ENCODE measurements at regions not wholly inside any gene's neighbourhood (a gene's known extent, or its start where the extent isn't known, plus 50 kb on each side); places are given as distances from the start of the nearest gene placed in this dataset.

- no peak for TF ChIP-seq CTCF (IDR thresholded peaks at IDR 0.05; ENCODE audit: borderline replicate concordance, control extremely low read depth, extremely low read depth, insufficient read depth, missing control alignments)
- in situ Hi-C loops (cut with MboI; ENCODE audit: low sequenced_read_pairs, unreplicated experiment) = no loop called here
- DNase-seq (ENCODE audit: low spot score) = no peak
Measured at GRCh38 chr11:28632338-28632737, 524.1 kb downstream of the METTL15 start.

GRCh38 chr11:28631148-28631547 lies 523.0 kb downstream of the METTL15 start:
- in situ Hi-C loops (cut with MboI; ENCODE audit: low sequenced_read_pairs, unreplicated experiment) = no loop called here
- no peak for TF ChIP-seq CTCF (IDR thresholded peaks at IDR 0.05; ENCODE audit: borderline replicate concordance, control extremely low read depth, extremely low read depth, insufficient read depth, missing control alignments)
- DNase-seq (ENCODE audit: low spot score) = no peak

GRCh38 chr11:28629235-28629634 lies 521.0 kb downstream of the METTL15 start:
- no peak for TF ChIP-seq CTCF (IDR thresholded peaks at IDR 0.05; ENCODE audit: borderline replicate concordance, control extremely low read depth, extremely low read depth, insufficient read depth, missing control alignments)
- in situ Hi-C loops (cut with MboI; ENCODE audit: low sequenced_read_pairs, unreplicated experiment) = no loop called here
- DNase-seq (ENCODE audit: low spot score) = no peak

GRCh38 chr11:28628412-28628811 lies 520.2 kb downstream of the METTL15 start:
- in situ Hi-C loops (cut with MboI; ENCODE audit: low sequenced_read_pairs, unreplicated experiment) = no loop called here
- TF ChIP-seq CTCF (IDR thresholded peaks at IDR 0.05; ENCODE audit: borderline replicate concordance, control extremely low read depth, extremely low read depth, insufficient read depth, missing control alignments) = no peak
- no peak for DNase-seq (ENCODE audit: low spot score)

GRCh38 chr11:28627690-28628255 lies 519.6 kb downstream of the METTL15 start:
- DNase-seq (ENCODE audit: low spot score) = no peak
- in situ Hi-C loops (cut with MboI; ENCODE audit: low sequenced_read_pairs, unreplicated experiment) = no loop called here

GRCh38 chr11:28625532-28625931 lies 517.3 kb downstream of the METTL15 start:
- in situ Hi-C loops (cut with MboI; ENCODE audit: low sequenced_read_pairs, unreplicated experiment) = no loop called here
- no peak for TF ChIP-seq CTCF (IDR thresholded peaks at IDR 0.05; ENCODE audit: borderline replicate concordance, control extremely low read depth, extremely low read depth, insufficient read depth, missing control alignments)
- no peak for DNase-seq (ENCODE audit: low spot score)

More at GRCh38 chr11:28627690-28628255, 519.6 kb downstream of the METTL15 start:
- no peak for TF ChIP-seq CTCF (IDR thresholded peaks at IDR 0.05; ENCODE audit: borderline replicate concordance, control extremely low read depth, extremely low read depth, insufficient read depth, missing control alignments)

Data from GM13976 (cell line).